ENCODE measurements at regions not wholly inside any gene's neighbourhood (a gene's known extent, or its start where the extent isn't known, plus 50 kb on each side); places are given as distances from the start of the nearest gene placed in this dataset.

DNA sequence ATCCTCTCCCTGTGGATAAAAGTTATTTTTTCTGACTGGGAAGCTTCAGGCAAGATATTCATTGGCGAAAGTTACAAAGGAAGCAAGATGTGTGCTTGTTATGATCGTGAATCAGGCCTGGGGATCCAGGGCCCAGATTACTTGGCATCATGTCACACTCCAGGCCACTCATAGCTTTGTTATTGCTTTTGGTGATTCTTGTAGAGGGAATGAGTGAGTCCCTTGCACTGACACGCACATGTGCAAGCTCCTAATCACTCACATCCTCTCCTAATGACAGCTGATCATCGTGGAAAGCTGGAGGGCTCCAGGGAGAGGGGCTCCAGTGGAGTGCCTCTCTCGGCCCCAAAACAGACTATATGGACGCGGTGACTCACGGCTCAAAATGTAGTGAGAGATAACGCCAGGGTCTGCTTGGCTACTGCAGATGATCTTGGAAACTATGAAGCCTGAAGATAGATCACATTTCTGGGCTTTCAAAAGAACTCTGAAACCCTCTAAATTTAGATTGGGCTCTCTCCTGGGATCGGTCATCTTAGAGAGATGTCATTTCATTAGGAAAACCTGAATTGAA, 481.1 kb upstream of the USP24 start:
- TF ChIP-seq CTCF (IDR thresholded peaks at IDR 0.05; ENCODE audit: low read depth, low read length, missing control alignments): no peak
- H3K4me3 ChIP-seq (ENCODE audit: low read depth, low read length): no peak overlapping the region
- in situ Hi-C loops (cut with HindIII; ENCODE audit: low sequenced_read_pairs): loop anchor here (5.0 kb wide), 1 partner anchor 84 kb away; no protein-coding TSS in a partner anchor
- DNase-seq (ENCODE audit: low read depth): peak; percentile 40

DNA sequence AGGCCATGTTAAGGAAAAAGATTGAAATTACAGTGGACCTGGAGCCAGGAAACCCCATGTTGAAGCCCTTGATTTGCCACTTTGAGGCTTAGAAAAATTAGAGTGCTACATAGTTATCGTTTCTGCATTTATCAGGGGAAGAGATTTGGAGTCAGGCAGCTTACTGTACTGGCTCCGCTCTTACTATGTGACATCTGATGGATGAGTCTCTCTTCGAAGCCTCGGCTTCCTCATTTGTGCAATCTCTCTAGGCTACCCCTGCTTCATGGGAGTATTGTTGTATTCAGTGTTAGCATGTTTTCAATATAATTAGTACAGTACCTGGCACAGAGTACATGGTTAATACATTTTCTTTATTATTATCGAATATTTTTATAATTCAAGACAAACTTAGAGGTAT, 480.4 kb upstream of the USP24 start:
- DNase-seq (ENCODE audit: low read depth): no peak
- TF ChIP-seq CTCF (IDR thresholded peaks at IDR 0.05; ENCODE audit: low read depth, low read length, missing control alignments): no peak
- H3K4me3 ChIP-seq (ENCODE audit: low read depth, low read length): no peak overlapping the region
- in situ Hi-C loops (cut with HindIII; ENCODE audit: low sequenced_read_pairs): loop anchor here (5.0 kb wide), 1 partner anchor 83 kb away; no protein-coding TSS in a partner anchor

- DNase-seq (ENCODE audit: low read depth): no peak
- no peak for TF ChIP-seq CTCF (IDR thresholded peaks at IDR 0.05; ENCODE audit: low read depth, low read length, missing control alignments)
- in situ Hi-C loops (cut with HindIII; ENCODE audit: low sequenced_read_pairs): loop anchor here (5.0 kb wide), 1 partner anchor 83 kb away; no protein-coding TSS in a partner anchor
- no peak overlapping the region for H3K4me3 ChIP-seq (ENCODE audit: low read depth, low read length)
Observed at GRCh38 chr1:55695151-55695550, 480.0 kb upstream of the USP24 start.

DNA sequence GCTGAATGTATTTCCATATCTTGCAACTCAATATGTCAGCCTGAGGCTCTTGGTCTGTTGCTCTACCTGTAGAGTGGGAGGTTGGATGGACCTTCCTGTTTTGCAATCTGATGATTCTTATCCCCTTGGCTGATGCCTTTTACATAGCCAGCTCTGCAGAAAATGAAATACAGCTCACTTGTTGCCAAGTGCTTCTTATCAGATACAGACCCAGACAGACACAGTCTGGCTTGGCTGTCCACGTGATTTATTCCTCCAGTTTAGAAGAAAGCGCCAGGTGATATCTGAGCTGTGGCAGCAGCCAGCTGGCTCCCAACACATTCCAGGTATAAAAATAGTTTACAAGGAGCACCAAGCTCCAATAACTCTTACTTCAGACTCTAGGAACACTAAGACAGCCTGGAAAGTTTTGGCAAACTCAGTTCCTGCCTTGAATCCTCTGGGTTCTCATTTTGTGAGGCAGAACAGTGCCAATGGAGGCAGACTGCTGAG, 479.2 kb upstream of the USP24 start:
- DNase-seq (ENCODE audit: low read depth): no peak
- TF ChIP-seq CTCF (IDR thresholded peaks at IDR 0.05; ENCODE audit: low read depth, low read length, missing control alignments): no peak
- in situ Hi-C loops (cut with HindIII; ENCODE audit: low sequenced_read_pairs): no loop called here
- no peak overlapping the region for H3K4me3 ChIP-seq (ENCODE audit: low read depth, low read length)

GRCh38 chr1:55692726-55693125, 477.6 kb upstream of the USP24 start:
- H3K4me3 ChIP-seq (ENCODE audit: low read depth, low read length): no peak overlapping the region
- DNase-seq (ENCODE audit: low read depth): no peak
- in situ Hi-C loops (cut with HindIII; ENCODE audit: low sequenced_read_pairs): no loop called here
- no peak for TF ChIP-seq CTCF (IDR thresholded peaks at IDR 0.05; ENCODE audit: low read depth, low read length, missing control alignments)

- H3K4me3 ChIP-seq (ENCODE audit: low read depth, low read length): no peak overlapping the region
- in situ Hi-C loops (cut with HindIII; ENCODE audit: low sequenced_read_pairs): no loop called here
- no peak for TF ChIP-seq CTCF (IDR thresholded peaks at IDR 0.05; ENCODE audit: low read depth, low read length, missing control alignments)
- no peak for DNase-seq (ENCODE audit: low read depth)
Observed at GRCh38 chr1:55690366-55690765, 475.2 kb upstream of the USP24 start.

Data from astrocyte of the cerebellum (primary cell).